HG03139 (cell line): ENCODE measurements at regions not wholly inside any gene's neighbourhood (a gene's known extent, or its start where the extent isn't known, plus 50 kb on each side); places are given as distances from the start of the nearest gene placed in this dataset.
"Not testable (repeated sequence)": the region's sequence is repeated elsewhere in the genome, so short reads cannot be mapped to it uniquely, and the experiment has no call there.

Experiments used
- ATAC-seq: cut with Tn5 transposase; IDR thresholded peaks from one replicate; pipeline ENCODE4 v1.9.1; 2021; ENCODE audit not compliant: unreplicated experiment

GRCh38 chr10:9402507-9403195 is 1348.2 kb downstream of the GATA3 start:
- not testable (repeated sequence) for ATAC-seq

DNA sequence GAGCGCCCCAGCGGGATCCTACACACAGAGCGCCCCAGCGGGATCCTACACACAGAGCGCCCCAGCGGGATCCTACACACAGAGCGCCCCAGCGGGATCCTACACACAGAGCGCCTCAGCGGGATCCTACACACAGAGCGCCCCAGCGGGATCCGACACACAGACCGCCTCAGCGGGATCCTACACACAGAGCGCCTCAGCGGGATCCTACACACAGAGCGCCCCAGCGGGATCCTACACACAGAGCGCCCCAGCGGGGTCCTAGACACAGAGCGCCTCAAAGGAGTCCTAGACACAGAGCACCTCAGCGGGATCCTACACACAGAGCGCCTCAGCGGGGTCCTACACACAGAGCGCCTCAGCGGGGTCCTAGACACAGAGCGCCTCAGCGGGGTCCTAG is 1352.7 kb downstream of the GATA3 start:
- ATAC-seq: not testable (repeated sequence)

DNA sequence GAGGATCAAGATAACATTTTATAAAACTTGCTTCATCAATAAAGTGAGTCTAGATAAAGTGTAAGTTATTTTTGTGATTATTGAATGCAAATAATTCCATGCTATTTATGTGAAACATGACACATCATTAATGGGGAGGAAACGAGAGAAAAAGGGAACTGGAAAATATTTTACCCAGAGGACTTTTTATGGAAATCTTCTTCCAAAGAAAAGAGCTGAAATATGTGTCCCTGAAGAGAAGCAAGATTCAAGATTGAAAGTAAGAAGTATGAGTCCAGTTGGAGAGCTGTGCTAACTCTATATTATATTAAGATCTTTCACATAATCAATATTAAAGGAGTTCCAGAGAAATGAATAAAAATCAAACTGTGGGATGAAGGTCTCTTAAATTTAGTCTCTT is 1361.8 kb downstream of the GATA3 start:
- ATAC-seq: no peak

DNA sequence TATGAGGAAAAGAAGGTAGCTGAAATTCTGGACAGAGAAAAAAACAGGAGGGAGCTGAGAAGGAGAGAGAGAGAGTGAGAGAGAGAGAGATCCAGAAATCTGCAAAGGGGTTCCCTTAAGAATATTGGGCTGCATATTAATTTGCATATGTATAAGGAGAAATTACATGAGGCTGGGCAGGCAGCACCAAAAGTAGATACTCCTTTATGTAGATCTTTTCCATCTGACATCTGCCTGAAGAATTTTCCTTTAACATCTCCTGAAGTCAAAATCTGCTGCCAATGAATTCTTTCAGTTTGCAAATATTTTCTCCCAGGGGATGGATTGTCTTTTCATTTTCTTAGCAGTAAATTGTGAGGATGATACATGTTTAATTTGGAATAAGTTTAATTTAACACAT is 1365.3 kb downstream of the GATA3 start:
- no peak for ATAC-seq

DNA sequence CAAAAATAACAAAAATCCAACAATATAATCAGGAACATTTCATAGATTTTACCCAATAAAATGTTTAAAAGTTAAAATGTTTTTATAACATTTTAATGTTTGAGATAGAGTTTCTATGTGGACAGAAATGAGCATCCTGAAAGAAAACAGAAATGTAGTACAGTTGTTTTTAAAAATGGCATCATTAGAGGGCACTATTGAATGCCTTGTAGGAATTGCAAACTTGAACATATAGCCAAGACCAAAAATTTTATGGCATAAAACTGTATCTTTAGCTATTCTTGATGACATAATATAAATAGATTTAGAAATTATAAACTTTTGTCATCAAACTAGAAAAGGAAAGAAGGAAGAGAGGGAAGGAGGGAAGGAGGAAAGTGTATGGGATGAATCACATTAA is 1372.7 kb downstream of the GATA3 start:
- no peak for ATAC-seq

DNA sequence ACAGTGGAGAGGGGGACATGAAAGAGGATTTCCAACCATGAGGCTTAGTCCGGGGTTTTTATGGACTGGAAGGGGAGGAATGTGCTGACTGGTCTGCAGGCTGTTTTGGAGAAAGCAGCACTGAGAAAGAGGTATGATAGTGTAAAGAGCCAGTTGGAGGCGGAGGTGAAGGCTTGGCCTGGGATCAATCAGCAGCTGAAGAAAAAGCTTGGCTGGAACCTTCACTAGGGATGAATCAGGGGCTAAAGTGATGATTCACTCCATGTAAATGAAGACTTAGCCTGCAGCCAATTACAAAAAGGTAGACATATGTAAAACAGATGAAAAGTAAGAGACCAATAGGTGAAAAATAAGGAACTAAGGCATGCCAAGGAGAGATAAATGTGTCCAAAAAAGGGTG is 1382.6 kb downstream of the GATA3 start:
- no peak for ATAC-seq

DNA sequence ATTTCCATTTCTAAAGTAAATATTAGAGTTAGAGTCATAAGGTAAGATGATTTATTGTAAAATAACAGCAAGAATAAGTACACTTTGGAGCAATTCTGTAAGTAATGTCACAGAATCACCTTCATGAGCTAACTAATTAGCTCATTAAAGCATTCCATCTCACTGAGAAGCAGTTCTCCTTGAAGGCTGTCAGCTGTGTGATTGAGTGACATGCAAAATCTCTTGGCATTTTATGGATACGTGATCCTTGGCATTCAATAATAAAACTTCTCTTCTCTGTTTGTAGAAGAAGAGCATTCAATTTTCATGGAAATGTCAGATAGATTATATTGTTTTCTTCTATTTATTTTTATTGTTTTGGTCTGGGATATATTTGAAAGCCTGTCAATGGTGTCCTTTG is 1389.3 kb downstream of the GATA3 start:
- ATAC-seq: no peak

GRCh38 chr10:9449530-9449929 is 1395.0 kb downstream of the GATA3 start:
- no peak for ATAC-seq

GRCh38 chr10:9450801-9451200 is 1396.3 kb downstream of the GATA3 start:
- ATAC-seq: no peak

DNA sequence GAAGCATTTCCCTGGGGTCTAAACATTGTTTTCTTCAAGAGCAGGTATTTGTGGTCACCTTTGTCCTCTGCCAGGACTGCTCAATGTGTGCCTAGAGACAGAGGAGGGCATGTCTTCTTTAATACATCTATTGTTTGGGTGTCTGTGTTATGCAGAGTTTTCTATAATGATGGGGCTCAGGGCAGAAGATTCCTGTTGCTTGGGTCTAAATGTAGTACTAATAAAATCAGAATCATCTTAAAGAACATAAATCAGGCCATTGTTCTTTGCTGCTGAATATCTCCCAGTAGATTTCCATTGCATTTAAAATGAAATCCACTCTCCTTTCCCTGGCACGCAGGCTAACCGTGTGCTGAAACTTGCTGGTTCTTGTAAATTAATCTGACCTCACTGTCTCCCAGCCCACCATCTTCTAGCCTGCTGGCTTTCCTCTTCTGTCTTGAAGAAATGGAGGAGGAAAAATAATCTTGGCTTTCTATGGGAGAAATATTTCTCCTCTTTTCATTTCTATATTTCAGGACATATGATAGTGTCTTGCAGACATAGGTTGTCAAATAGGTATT is 1396.8 kb downstream of the GATA3 start:
- no peak for ATAC-seq

GRCh38 chr10:9452056-9452455 is 1397.6 kb downstream of the GATA3 start:
- no peak for ATAC-seq

- ATAC-seq: not testable (repeated sequence)
Measured at GRCh38 chr10:9453871-9454270, 1399.4 kb downstream of the GATA3 start.

DNA sequence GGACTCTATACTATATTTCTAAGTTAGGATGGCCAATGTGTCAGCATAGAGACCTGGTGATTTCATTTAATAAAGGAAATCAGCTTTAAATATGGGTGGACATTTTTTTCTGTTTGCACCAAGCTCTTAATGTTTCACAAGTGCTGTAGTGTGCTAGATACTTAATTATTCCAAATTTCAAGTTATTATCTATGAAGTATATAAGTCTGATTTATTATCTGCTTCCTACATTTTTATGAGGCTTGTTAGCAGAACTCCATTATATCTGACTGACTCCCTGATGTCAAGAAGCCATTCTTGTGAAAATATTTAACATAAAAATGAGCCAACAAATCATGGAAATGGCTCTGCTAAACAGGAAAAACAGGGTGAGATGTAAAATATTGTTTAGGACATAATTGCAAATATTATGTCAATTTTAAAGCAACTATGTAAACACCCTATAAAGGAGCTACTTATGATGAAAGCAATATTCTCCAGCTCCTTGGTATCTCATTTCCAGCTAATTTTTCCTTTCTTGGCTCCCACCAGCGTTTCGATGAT is 1415.2 kb downstream of the GATA3 start:
- ATAC-seq: no peak

DNA sequence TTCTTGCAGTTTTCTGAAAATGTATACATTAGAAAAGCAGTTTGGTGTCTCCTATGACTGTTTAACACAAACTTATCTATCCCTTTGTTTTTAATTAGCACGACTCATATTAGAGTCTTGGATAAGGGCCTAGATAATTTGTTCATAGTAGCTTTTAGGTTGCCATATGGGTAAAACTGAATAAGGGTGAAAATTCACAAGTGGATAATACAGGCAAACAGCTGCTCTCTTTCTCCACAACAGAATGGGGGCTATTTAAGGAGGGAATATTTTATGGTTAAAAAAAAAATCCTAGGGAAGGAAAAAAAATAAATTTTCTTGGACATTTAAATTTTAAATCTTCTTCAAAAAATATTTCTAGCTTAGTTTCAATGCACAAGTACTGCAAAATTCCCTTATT is 1416.1 kb downstream of the GATA3 start:
- no peak for ATAC-seq

GRCh38 chr10:9501944-9502343 is 1447.5 kb downstream of the GATA3 start:
- no peak for ATAC-seq

- no peak for ATAC-seq
Measured at GRCh38 chr10:9504227-9504626, 1449.7 kb downstream of the GATA3 start.

GRCh38 chr10:9505546-9505945 is 1451.1 kb downstream of the GATA3 start:
- no peak for ATAC-seq

DNA sequence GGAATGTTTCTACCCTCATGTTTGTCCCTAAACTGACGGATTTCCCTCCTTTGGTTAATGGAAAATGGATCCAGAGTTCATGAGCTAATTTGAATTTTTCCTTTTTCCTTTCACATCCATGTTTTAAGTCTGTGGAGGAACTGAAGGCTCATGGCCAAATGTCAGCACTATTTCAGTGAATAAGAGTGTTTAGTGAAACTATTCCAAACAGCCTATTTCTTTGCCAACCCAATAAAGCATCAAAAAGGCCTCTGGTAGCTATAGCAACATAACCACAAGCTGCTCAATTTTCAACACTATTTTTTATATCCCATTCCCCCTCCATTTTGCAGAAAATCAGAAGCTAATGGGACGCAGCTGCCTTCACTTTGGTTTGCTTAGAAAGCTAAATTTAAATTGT is 1454.1 kb downstream of the GATA3 start:
- no peak for ATAC-seq

DNA sequence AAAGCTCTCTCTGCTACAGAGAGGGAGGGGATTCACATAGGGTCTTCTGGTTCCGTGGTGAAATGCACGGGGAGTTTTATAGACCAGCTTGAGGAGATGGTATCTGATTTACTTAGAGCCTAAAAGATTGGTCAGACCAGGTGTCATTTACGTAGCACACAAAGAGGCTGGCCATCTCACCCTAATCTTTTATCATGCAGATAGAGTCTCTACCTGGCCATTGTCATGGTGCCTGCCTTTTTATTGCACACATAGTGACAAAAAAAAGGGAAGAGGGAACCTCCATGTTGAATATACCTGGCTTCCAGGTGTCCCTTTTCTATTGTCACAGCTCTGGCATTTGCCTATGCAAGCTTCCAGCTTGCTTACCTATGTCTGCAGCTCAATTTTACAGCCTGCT is 1456.1 kb downstream of the GATA3 start:
- ATAC-seq: no peak

GRCh38 chr10:9515922-9516321 is 1461.4 kb downstream of the GATA3 start:
- ATAC-seq: no peak

DNA sequence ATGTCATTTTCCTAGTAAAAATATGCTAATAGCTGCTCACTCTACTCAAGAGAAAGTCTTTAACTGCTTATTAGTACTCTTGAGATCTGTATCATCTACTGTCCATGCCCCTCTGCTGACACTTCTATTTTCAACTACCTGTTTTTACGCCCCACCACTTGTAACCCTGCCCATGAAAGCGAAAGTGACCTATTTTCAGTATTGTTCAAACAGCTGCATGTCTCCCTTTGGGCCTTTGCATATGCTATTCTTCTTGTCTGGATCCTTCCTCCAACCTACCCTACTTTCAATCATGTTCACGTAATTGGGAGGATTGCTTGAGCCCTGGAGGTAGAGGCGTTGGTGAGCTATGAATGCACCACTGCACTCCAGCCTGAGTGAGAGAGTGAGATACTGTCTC is 1481.3 kb downstream of the GATA3 start:
- ATAC-seq: peak; percentile 85

DNA sequence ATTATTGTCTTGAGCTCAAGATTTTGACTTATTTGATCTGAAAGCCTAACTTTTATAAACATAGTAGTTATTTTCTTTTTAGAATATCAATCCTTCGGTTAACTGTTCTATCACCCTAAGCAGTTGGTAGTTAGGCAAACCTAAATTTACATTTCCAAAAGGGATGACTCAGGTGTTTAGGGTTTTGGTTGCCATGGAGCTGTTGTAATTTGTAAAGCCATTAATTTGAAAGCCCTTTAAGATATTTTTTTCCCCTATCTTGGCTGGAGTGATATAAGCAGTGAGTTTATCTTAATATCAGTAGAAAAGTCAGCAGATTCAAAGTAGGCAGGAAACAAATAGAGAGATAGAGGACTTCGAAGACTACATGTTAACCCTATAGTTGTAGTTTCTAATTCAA is 1472.6 kb upstream of the CELF2 start:
- ATAC-seq: no peak
